Liver (tissue), 8 donors: ENCODE measurements at regions not wholly inside any gene's neighbourhood (a gene's known extent, or its start where the extent isn't known, plus 50 kb on each side); places are given as distances from the start of the nearest gene placed in this dataset.

Experiments
- DNase-seq: peaks from one replicate; pipeline ENCODE4 v3.0.0-alpha.2; 2017; ENCODE audit warnings: low spot score
- H3K27ac ChIP-seq, 2 donors: one replicate each; pipeline ENCODE4 v1.7.0; 2013; ENCODE audit warnings: inconsistent platforms in 2 of 2, low read length in 2 of 2, control low read depth in 1 of 2, low read depth in 1 of 2, mild to moderate bottlenecking in 1 of 2
- H3K27me3 ChIP-seq, 4 donors: one replicate each; pipeline versions ENCODE4 v1.6.1 to v1.7.0; 2013; ENCODE audit warnings: low read length in 3 of 4, inconsistent platforms in 1 of 4, mild to moderate bottlenecking in 1 of 4, moderate library complexity in 1 of 4; ENCODE audit not compliant: control insufficient read depth in 4 of 4, insufficient read depth in 4 of 4
- H3K36me3 ChIP-seq, 4 donors: one replicate each; pipeline versions ENCODE4 v1.6.1 to v1.7.0; 2013; ENCODE audit warnings: low read length in 3 of 4, mild to moderate bottlenecking in 3 of 4, low read depth in 1 of 4, moderate library complexity in 1 of 4; ENCODE audit not compliant: control insufficient read depth in 4 of 4, insufficient read depth in 3 of 4
- H3K4me1 ChIP-seq, 4 donors: one replicate each; pipeline versions ENCODE4 v1.6.1 to v1.7.0; 2013; ENCODE audit warnings: low read length in 3 of 4, mild to moderate bottlenecking in 3 of 4, moderate library complexity in 1 of 4; ENCODE audit not compliant: control insufficient read depth in 4 of 4, insufficient read depth in 4 of 4
- H3K4me3 ChIP-seq, 3 donors: one replicate each; pipeline versions ENCODE4 v1.6.1 to v1.7.0; 2013; ENCODE audit warnings: low read length in 3 of 3, control low read depth in 1 of 3, low read depth in 1 of 3, mild to moderate bottlenecking in 1 of 3
- H3K9ac ChIP-seq, 2 donors: one replicate each; pipeline ENCODE4 v1.7.0; 2013; ENCODE audit warnings: low read length in 2 of 2, mild to moderate bottlenecking in 2 of 2, moderate library complexity in 2 of 2, control low read depth in 1 of 2, low read depth in 1 of 2
- H3K9me3 ChIP-seq, 4 donors: one replicate each; pipeline versions ENCODE4 v1.6.1 to v1.7.0; 2013; ENCODE audit warnings: low read length in 3 of 4; ENCODE audit not compliant: control insufficient read depth in 4 of 4
- ATF3 ChIP-seq: IDR thresholded peaks from 2 replicates; pipeline ENCODE4 v1.6.1; 2016; ENCODE audit warnings: antibody characterized with exemption
- CTCF ChIP-seq: fragments of 150-350 bp; IDR thresholded peaks from 2 replicates; pipeline ENCODE4 v1.5.1; 2017; ENCODE audit warnings: improper control_type of control experiment, low read depth, low read length; ENCODE audit not compliant: missing input control
- EGR1 ChIP-seq, 2 donors: IDR thresholded peaks; 2 replicates each; pipeline ENCODE4 v1.6.1; 2016 to 2018; ENCODE audit warnings: antibody characterized with exemption in 2 of 2, low read depth in 2 of 2
- FOXA1 ChIP-seq: IDR thresholded peaks from 2 replicates; pipeline ENCODE4 v1.6.1; 2016; ENCODE audit warnings: antibody characterized with exemption
- FOXA2 ChIP-seq: IDR thresholded peaks from 2 replicates; pipeline ENCODE4 v1.6.1; 2016; ENCODE audit warnings: antibody characterized with exemption
- GABPA ChIP-seq, 2 donors: IDR thresholded peaks in 1 of 2; conservative IDR thresholded peaks in 1 of 2; 2 replicates each; pipeline ENCODE4 v1.6.1; 2016; ENCODE audit warnings: antibody characterized with exemption in 2 of 2, mild to moderate bottlenecking in 1 of 2, moderate library complexity in 1 of 2
- HNF4A ChIP-seq, 2 donors: conservative IDR thresholded peaks; 2 replicates each; pipeline ENCODE4 v1.6.1; 2016; ENCODE audit warnings: antibody characterized with exemption in 2 of 2, mild to moderate bottlenecking in 2 of 2
- HNF4G ChIP-seq: IDR thresholded peaks from 2 replicates; pipeline ENCODE4 v1.6.1; 2016; ENCODE audit warnings: antibody characterized with exemption
- JUND ChIP-seq, 2 donors: IDR thresholded peaks; 2 replicates each; pipeline ENCODE4 v1.6.1; 2016; ENCODE audit warnings: antibody characterized with exemption in 2 of 2
- MAX ChIP-seq: IDR thresholded peaks from 2 replicates; pipeline ENCODE4 v1.6.1; 2016; ENCODE audit warnings: antibody characterized with exemption
- NR2F2 ChIP-seq: IDR thresholded peaks from 2 replicates; pipeline ENCODE4 v1.6.1; 2016; ENCODE audit warnings: antibody characterized with exemption
- RAD21 ChIP-seq, 2 donors: IDR thresholded peaks; 2 replicates each; pipeline ENCODE4 v1.6.1; 2016; ENCODE audit warnings: antibody characterized with exemption in 2 of 2, mild to moderate bottlenecking in 2 of 2
- REST ChIP-seq: IDR thresholded peaks from 2 replicates; pipeline ENCODE4 v1.6.1; 2016; ENCODE audit warnings: antibody characterized with exemption, mild to moderate bottlenecking
- RXRA ChIP-seq, 2 donors: IDR thresholded peaks; 2 replicates each; pipeline ENCODE4 v1.6.1; 2017 to 2018; ENCODE audit warnings: antibody characterized with exemption in 2 of 2, mild to moderate bottlenecking in 1 of 2
- SP1 ChIP-seq: IDR thresholded peaks from 2 replicates; pipeline ENCODE4 v1.6.1; 2018; ENCODE audit warnings: antibody characterized with exemption, mild to moderate bottlenecking
- TAF1 ChIP-seq: conservative IDR thresholded peaks from 2 replicates; pipeline ENCODE4 v1.6.1; 2016; ENCODE audit warnings: antibody characterized with exemption, mild to moderate bottlenecking
- YY1 ChIP-seq: IDR thresholded peaks from 2 replicates; pipeline ENCODE4 v1.6.1; 2016; ENCODE audit warnings: antibody characterized with exemption, mild to moderate bottlenecking
- ZBTB33 ChIP-seq: IDR thresholded peaks from 2 replicates; pipeline ENCODE4 v1.6.1; 2016; ENCODE audit warnings: antibody characterized with exemption
- WGBS: extraction: QIAGEN DNeasy Blood & Tissue Kit; methylation state at CpG from one replicate; pipeline ENCODE4 v1.1.7; 2013; 5-methylcytosine and 5-hydroxymethylcytosine counted together
- donor health status: healthy.
- donor health status: healthy.
- donor health status: healthy.
- donor health status: healthy.
- donor health status: healthy.

- no peaks in the 10 kb centered on the region for H3K27me3 ChIP-seq
- TF ChIP-seq ZBTB33 (no peak), ATF3 (no peak), HNF4A (conservative IDR thresholded peaks at IDR 0.05) (no peak), FOXA2 (no peak), CTCF (no peak), TAF1 (no peak), GABPA (IDR thresholded peaks at IDR 0.05 in 1 of 2, conservative IDR thresholded peaks at IDR 0.05 in 1 of 2) (no peak), FOXA1 (no peak), RXRA (IDR thresholded peaks at IDR 0.05) (no peak)
- no peaks in the 10 kb centered on the region for H3K4me1 ChIP-seq
- no peak for DNase-seq
- no peak overlapping the region for H3K4me3 ChIP-seq
- 63% methylated on average over 2 of the region's 2 CpGs for WGBS
- no peaks in the 10 kb centered on the region for H3K36me3 ChIP-seq
- no peak overlapping the region for H3K27ac ChIP-seq
- H3K9ac ChIP-seq, result no peak overlapping the region
- H3K9me3 ChIP-seq, result no peaks in the 10 kb centered on the region
Measured at GRCh38 chr19:28297036-28297435, 915.9 kb downstream of the UQCRFS1 start.

- H3K9ac ChIP-seq, result no peak overlapping the region
- no peaks in the 10 kb centered on the region for H3K9me3 ChIP-seq
- no peak for TF ChIP-seq FOXA1
- no peak for TF ChIP-seq REST
- TF ChIP-seq SP1, result no peak
- TF ChIP-seq YY1, result no peak
- no peak for TF ChIP-seq TAF1
- TF ChIP-seq ATF3, result no peak
- TF ChIP-seq RXRA (IDR thresholded peaks at IDR 0.05), result no peak
- TF ChIP-seq MAX, result no peak
- no peak for TF ChIP-seq HNF4A (conservative IDR thresholded peaks at IDR 0.05)
- TF ChIP-seq JUND (IDR thresholded peaks at IDR 0.05), result no peak
- TF ChIP-seq EGR1 (IDR thresholded peaks at IDR 0.05; ENCODE audit: low read depth in 2 of 2), result no peak
- TF ChIP-seq HNF4G, result no peak
- TF ChIP-seq RAD21 (IDR thresholded peaks at IDR 0.05), result no peak
- TF ChIP-seq GABPA (IDR thresholded peaks at IDR 0.05 in 1 of 2, conservative IDR thresholded peaks at IDR 0.05 in 1 of 2), result no peak
- no peak for TF ChIP-seq FOXA2
- no peak for TF ChIP-seq CTCF
- TF ChIP-seq ZBTB33, result no peak
- no peak for TF ChIP-seq NR2F2
- no peak for DNase-seq
- no peaks in the 10 kb centered on the region for H3K27me3 ChIP-seq
- no peak overlapping the region for H3K4me3 ChIP-seq
- H3K36me3 ChIP-seq, result no peaks in the 10 kb centered on the region
- no peak overlapping the region for H3K27ac ChIP-seq
- 80% methylated on average over 4 of the region's 4 CpGs for WGBS
- no peaks in the 10 kb centered on the region for H3K4me1 ChIP-seq
Measured at GRCh38 chr19:28296506-28296905, 916.4 kb downstream of the UQCRFS1 start.
